Stimulated activated effector memory CD8-positive, alpha-beta T cell treated with anti-CD3 and anti-CD28 coated beads, Interleukin-12 subunit alpha, Interleukin-12 subunit beta, amount 100 ng/mL, for 72 hours (primary cell): ENCODE measurements at regions not wholly inside any gene's neighbourhood (a gene's known extent, or its start where the extent isn't known, plus 50 kb on each side); places are given as distances from the start of the nearest gene placed in this dataset.
"Not testable (repeated sequence)": the region's sequence is repeated elsewhere in the genome, so short reads cannot be mapped to it uniquely, and the experiment has no call there.

ENCODE experiments used
- ATAC-seq: fragments of 150-1000 bp; cut with Tn5 transposase; 2 replicates; pipeline ENCODE4 v1.10.0; 2021
- DNase-seq, 2 donors: peaks; one replicate each; pipeline ENCODE4 v3.0.0; 2021 to 2022; ENCODE audit warnings: low spot score in 2 of 2
- H3K27ac Mint-ChIP-seq: one replicate; pipeline ENCODE4 v1.8.0; 2022; ENCODE audit warnings: mild to moderate bottlenecking, mixed read lengths
- H3K36me3 Mint-ChIP-seq: one replicate; pipeline ENCODE4 v1.8.0; 2022; ENCODE audit warnings: mild to moderate bottlenecking, mixed read lengths
- H3K4me1 Mint-ChIP-seq: one replicate; pipeline ENCODE4 v1.8.0; 2022; ENCODE audit warnings: mixed read lengths
- H3K4me3 Mint-ChIP-seq: one replicate; pipeline ENCODE4 v1.8.0; 2022; ENCODE audit warnings: mild to moderate bottlenecking, mixed read lengths
- H3K9me3 Mint-ChIP-seq: one replicate; pipeline ENCODE4 v1.8.0; 2022; ENCODE audit warnings: mixed read lengths

- H3K36me3 Mint-ChIP-seq: no peaks in the 10 kb centered on the region
- DNase-seq (no peak), ATAC-seq (no peak)
- no peak overlapping the region for H3K27ac Mint-ChIP-seq
- no peaks in the 10 kb centered on the region for H3K4me1 Mint-ChIP-seq
- H3K4me3 Mint-ChIP-seq: no peak overlapping the region
- peaks cover 19% of the 10 kb centered on the region for H3K9me3 Mint-ChIP-seq
Measured at GRCh38 chr18:30781601-30782000, 260.9 kb downstream of the DSC3 start.

- Mint-ChIP-seq H3K4me3 (no peak overlapping the region), H3K36me3 (no peaks in the 10 kb centered on the region), H3K9me3 (peaks cover 7% of the 10 kb centered on the region), H3K27ac (no peak overlapping the region), H3K4me1 (no peaks in the 10 kb centered on the region)
- ATAC-seq: no peak
- no peak for DNase-seq
Measured at GRCh38 chr18:30775629-30776028, 266.9 kb downstream of the DSC3 start.

DNA sequence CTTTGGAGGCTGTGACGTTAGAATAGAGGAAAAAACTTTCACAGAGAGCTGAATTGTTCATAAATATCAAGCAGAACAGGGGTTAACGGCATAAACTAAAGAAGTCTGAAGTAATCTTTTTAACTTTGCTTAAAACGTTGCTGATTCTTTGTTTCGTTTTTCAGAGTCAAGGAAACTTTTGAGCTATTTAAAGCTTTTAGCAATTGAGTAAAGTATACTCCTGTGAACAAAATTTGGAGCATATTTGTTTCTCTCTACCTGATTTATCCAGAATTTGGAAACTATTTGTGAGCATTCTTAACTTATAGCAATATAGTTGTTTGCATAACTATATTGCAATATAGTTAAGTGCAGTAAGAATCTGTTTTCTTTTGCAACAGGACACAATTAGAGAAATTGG is 270.4 kb downstream of the DSC3 start:
- ATAC-seq, H3K27ac Mint-ChIP-seq, H3K4me1 Mint-ChIP-seq, H3K9me3 Mint-ChIP-seq, H3K36me3 Mint-ChIP-seq, H3K4me3 Mint-ChIP-seq, DNase-seq: not testable (repeated sequence)

DNA sequence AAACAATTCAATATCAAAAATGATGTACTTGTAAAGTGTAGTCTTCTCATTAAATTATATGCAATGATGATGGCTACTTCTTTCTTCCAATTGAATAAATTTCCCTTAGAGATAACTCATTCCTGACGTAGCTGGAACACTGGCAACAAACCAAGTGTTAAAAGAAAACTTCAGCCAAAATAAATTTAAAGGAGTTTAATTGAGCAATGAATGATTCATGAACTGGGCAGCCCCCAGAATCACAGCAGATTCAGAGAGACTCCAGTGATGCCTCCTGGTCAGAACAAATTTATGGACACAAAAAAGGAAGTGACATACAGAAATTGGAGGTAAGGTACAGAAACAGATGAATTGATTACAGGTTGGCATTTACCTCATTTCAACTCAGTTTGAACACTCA is 276.5 kb downstream of the DSC3 start:
- Mint-ChIP-seq H3K4me1 (no peaks in the 10 kb centered on the region), H3K4me3 (no peak overlapping the region)

DNA sequence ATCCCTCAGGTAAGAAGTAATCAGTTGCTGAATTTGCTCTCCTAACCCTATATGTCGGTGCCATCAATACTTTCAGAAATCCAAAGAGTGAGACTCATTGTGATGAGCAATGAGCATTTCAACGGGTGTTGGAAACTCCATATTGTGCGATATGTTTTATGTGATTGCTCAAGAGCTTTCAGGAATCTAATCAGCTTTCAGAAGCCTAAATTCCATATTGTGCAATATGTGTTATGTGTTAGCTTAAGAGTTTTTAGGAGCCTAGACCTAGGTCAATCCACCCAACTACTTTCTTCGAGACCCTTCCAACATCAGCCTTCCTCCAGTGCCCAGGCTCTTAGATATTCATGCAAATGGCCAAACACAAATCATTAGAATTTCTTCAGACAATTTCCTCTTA is 277.3 kb downstream of the DSC3 start:
- Mint-ChIP-seq H3K4me3 (no peak overlapping the region), H3K4me1 (no peaks in the 10 kb centered on the region), H3K9me3 (peaks cover 11% of the 10 kb centered on the region), H3K27ac (no peak overlapping the region), H3K36me3 (no peaks in the 10 kb centered on the region)
- ATAC-seq (no peak), DNase-seq (no peak)

More for the DNA sequence above, 276.5 kb downstream of the DSC3 start:
- ATAC-seq: no peak
- DNase-seq: no peak
- H3K36me3 Mint-ChIP-seq: no peaks in the 10 kb centered on the region
- H3K27ac Mint-ChIP-seq: no peak overlapping the region
- H3K9me3 Mint-ChIP-seq: peaks cover 11% of the 10 kb centered on the region

- no peak overlapping the region for H3K27ac Mint-ChIP-seq
- ATAC-seq: no peak
Measured at GRCh38 chr18:30763902-30764350, 278.6 kb downstream of the DSC3 start.

GRCh38 chr18:30754846-30755245 is 287.7 kb downstream of the DSC3 start:
- H3K9me3 Mint-ChIP-seq: peaks cover 21% of the 10 kb centered on the region
- no peak overlapping the region for H3K27ac Mint-ChIP-seq
- ATAC-seq (no peak), DNase-seq (no peak)
- H3K4me1 Mint-ChIP-seq: no peaks in the 10 kb centered on the region
- no peak overlapping the region for H3K4me3 Mint-ChIP-seq
- H3K36me3 Mint-ChIP-seq: no peaks in the 10 kb centered on the region

More at GRCh38 chr18:30763902-30764350, 278.6 kb downstream of the DSC3 start:
- Mint-ChIP-seq H3K9me3 (peaks cover 11% of the 10 kb centered on the region), H3K4me1 (no peaks in the 10 kb centered on the region), H3K4me3 (no peak overlapping the region), H3K36me3 (no peaks in the 10 kb centered on the region)
- no peak for DNase-seq

GRCh38 chr18:30748541-30748940 is 294.0 kb downstream of the DSC3 start:
- ATAC-seq (no peak), DNase-seq (no peak)
- peaks cover 10% of the 10 kb centered on the region for H3K9me3 Mint-ChIP-seq
- no peaks in the 10 kb centered on the region for H3K36me3 Mint-ChIP-seq
- H3K4me1 Mint-ChIP-seq: no peaks in the 10 kb centered on the region
- H3K27ac Mint-ChIP-seq: no peak overlapping the region
- no peak overlapping the region for H3K4me3 Mint-ChIP-seq

DNA sequence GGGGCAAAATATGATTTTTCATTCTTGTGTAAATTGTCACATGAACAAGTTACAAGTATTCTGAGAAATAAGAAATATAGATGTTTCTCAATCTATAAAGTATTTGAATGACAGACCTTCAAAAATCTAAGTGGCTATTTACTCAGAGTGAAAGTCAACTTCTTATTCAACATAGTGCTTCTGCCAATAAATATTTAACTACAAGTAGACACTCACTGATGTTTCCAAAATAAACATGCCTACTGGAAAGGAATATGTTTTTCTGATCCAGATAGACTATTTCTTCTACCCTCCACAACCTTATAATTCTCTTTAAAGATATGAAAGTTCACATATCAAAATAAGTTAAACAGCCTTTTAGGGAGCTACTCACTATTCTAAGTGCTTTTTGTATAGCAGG is 296.3 kb downstream of the DSC3 start:
- H3K4me1 Mint-ChIP-seq: no peaks in the 10 kb centered on the region
- no peak overlapping the region for H3K27ac Mint-ChIP-seq
- H3K4me3 Mint-ChIP-seq: no peak overlapping the region
- no peak for ATAC-seq
- H3K9me3 Mint-ChIP-seq: peaks cover 14% of the 10 kb centered on the region
- no peak for DNase-seq
- no peaks in the 10 kb centered on the region for H3K36me3 Mint-ChIP-seq

GRCh38 chr18:30743033-30743432 is 299.5 kb downstream of the DSC3 start:
- Mint-ChIP-seq H3K27ac (no peak overlapping the region), H3K9me3 (peaks cover 12% of the 10 kb centered on the region), H3K4me3 (no peak overlapping the region), H3K36me3 (no peaks in the 10 kb centered on the region), H3K4me1 (no peaks in the 10 kb centered on the region)
- DNase-seq (no peak), ATAC-seq (no peak)

DNA sequence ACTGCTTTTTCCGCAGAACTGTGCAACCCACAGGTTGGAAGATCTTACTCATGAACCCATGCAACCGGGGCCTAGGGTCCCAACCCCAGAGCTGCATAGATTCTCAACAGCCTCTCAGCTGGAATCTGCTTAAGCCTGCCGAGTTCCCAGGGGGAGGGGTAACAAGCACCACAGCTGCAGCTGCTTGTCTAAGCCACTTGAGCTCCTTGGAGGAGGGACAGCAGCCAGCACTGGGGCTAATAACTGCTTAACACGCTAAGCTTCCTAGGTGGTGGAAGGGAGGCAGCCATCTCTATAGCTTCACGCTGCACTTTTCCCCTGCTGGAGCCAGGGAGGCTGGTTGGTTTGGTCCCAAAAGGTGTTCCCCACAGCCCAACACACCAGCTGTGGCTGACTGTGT is 311.6 kb downstream of the DSC3 start:
- no peak overlapping the region for H3K4me3 Mint-ChIP-seq
- H3K36me3 Mint-ChIP-seq: no peaks in the 10 kb centered on the region
- DNase-seq: no peak
- peaks cover 24% of the 10 kb centered on the region for H3K9me3 Mint-ChIP-seq
- H3K4me1 Mint-ChIP-seq: no peaks in the 10 kb centered on the region
- no peak overlapping the region for H3K27ac Mint-ChIP-seq
- no peak for ATAC-seq

- Mint-ChIP-seq H3K4me3 (no peak overlapping the region), H3K36me3 (no peaks in the 10 kb centered on the region), H3K9me3 (peaks cover 20% of the 10 kb centered on the region), H3K4me1 (no peaks in the 10 kb centered on the region), H3K27ac (no peak overlapping the region)
- DNase-seq (no peak), ATAC-seq (no peak)
Measured at GRCh38 chr18:30727849-30728248, 314.7 kb downstream of the DSC3 start.

DNA sequence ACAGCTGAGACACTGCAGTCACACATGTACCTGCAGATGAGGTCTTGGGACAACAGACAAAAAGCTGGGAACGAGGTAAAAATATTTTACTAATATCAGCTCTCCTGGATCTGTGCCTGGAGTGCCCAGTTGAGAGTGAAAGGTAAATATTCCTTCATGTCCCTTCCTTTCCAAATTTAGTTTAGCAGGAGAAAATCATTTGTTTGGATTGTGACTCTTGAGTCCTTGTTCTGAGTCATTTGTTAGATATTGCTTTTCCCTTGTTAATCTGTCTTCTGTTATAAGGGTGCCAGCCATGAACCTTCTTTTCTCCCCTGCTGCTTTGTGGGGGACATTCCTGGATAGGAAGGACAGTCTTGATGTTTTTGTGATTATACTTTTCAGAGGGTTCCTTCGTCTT is 329.2 kb downstream of the DSC3 start:
- peaks cover 16% of the 10 kb centered on the region for H3K9me3 Mint-ChIP-seq
- DNase-seq (no peak), ATAC-seq (no peak)
- no peak overlapping the region for H3K4me3 Mint-ChIP-seq
- no peaks in the 10 kb centered on the region for H3K4me1 Mint-ChIP-seq
- no peaks in the 10 kb centered on the region for H3K36me3 Mint-ChIP-seq
- no peak overlapping the region for H3K27ac Mint-ChIP-seq

DNA sequence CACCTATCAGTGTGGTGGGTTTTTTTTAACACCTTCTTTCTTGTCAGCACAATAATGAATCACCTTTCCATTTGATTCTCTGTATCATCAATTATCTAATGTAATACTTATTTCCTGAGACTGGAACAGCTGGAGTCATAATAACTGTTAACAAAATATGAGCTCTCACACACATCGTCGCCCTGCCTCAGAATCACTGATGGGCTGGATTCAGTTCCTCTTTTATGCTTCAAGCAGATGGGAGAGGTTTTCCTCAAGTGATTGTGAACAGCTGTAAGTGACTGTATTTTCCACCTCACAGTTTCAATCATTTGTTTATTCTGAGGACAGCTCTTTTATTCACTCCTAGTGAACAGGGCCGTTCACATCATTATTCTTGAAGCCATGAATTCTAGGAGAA is 330.2 kb downstream of the DSC3 start:
- no peaks in the 10 kb centered on the region for H3K36me3 Mint-ChIP-seq
- no peak overlapping the region for H3K27ac Mint-ChIP-seq
- no peak for DNase-seq
- no peaks in the 10 kb centered on the region for H3K4me1 Mint-ChIP-seq
- H3K4me3 Mint-ChIP-seq: no peak overlapping the region
- peaks cover 17% of the 10 kb centered on the region for H3K9me3 Mint-ChIP-seq
- ATAC-seq: no peak

GRCh38 chr18:30709595-30709994 is 332.9 kb downstream of the DSC3 start:
- H3K9me3 Mint-ChIP-seq: peaks cover 13% of the 10 kb centered on the region
- ATAC-seq: no peak
- no peak for DNase-seq
- H3K27ac Mint-ChIP-seq: no peak overlapping the region
- H3K4me1 Mint-ChIP-seq: no peaks in the 10 kb centered on the region
- H3K4me3 Mint-ChIP-seq: no peak overlapping the region
- no peaks in the 10 kb centered on the region for H3K36me3 Mint-ChIP-seq

DNA sequence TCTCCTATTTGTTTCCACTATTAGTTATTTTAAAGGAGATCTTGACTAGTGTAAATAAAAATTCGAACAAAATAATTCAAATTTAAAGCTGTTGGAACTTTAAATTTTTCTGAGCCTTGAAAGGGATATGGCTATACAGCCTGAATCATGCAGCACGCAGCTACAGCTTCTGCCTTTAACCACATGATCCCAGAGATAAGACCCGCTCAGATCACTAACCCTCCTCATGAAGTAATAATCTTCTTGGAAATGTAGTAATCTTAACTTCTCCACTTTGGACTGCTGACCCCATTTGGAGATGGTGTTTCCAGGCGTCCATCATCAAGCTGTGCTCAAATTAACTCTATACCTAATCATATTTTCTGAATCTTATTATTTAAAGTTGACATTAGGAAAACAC is 336.6 kb downstream of the DSC3 start:
- Mint-ChIP-seq H3K27ac (no peak overlapping the region), H3K36me3 (no peaks in the 10 kb centered on the region), H3K4me1 (no peaks in the 10 kb centered on the region), H3K4me3 (no peak overlapping the region), H3K9me3 (peaks cover 17% of the 10 kb centered on the region)
- no peak for DNase-seq
- ATAC-seq: no peak

GRCh38 chr18:30698571-30698970 is 344.0 kb downstream of the DSC3 start:
- Mint-ChIP-seq H3K27ac (no peak overlapping the region), H3K36me3 (no peaks in the 10 kb centered on the region), H3K4me1 (no peaks in the 10 kb centered on the region), H3K9me3 (peaks cover 31% of the 10 kb centered on the region), H3K4me3 (no peak overlapping the region)
- ATAC-seq (no peak), DNase-seq (no peak)
